ENCODE measurements at regions not wholly inside any gene's neighbourhood (a gene's known extent, or its start where the extent isn't known, plus 50 kb on each side); places are given as distances from the start of the nearest gene placed in this dataset.

- Histone ChIP-seq H2AFZ (ENCODE audit: low read length) (no peak overlapping the region), H3K4me2 (ENCODE audit: low read length) (no peak overlapping the region), H3F3A (ENCODE audit: low read length, unreplicated experiment) (no peaks in the 10 kb centered on the region), H3K36me3 (ENCODE audit: low read depth, low read length) (no peaks in the 10 kb centered on the region), H3K4me3 (ENCODE audit: low read length) (no peak overlapping the region), H3K79me2 (ENCODE audit: low read length) (no peaks in the 10 kb centered on the region), H3K27me3 (ENCODE audit: low read length) (no peaks in the 10 kb centered on the region), H3K4me1 (ENCODE audit: insufficient read depth, low read length) (no peaks in the 10 kb centered on the region), H3K9me3 (ENCODE audit: low read length) (no peaks in the 10 kb centered on the region), H3K9ac (ENCODE audit: low read length) (no peak overlapping the region), H4K20me1 (ENCODE audit: low read length) (no peaks in the 10 kb centered on the region), H3K9me2 (replicated peaks; ENCODE audit: low read length) (no peaks in the 10 kb centered on the region), H3K27ac (ENCODE audit: low read length) (no peak overlapping the region)
- ChIA-PET POLR2A (ENCODE audit: unreplicated experiment) (no interaction called here), CTCF (no interaction called here)
- intact Hi-C loops (cut with micrococcal nuclease): no loop called here
- BruUV-seq (replicated peaks): no TSS peak
- ATAC-seq (no peak), DNase-seq (no peak)
- TF ChIP-seq EZH2phosphoT487 (IDR thresholded peaks at IDR 0.05; ENCODE audit: borderline replicate concordance, low read length): no peak
- no peak for TF ChIP-seq CTCF (conservative IDR thresholded peaks at IDR 0.05; ENCODE audit: low read depth, low read length)
- no peak for TF ChIP-seq EZH2 (IDR thresholded peaks at IDR 0.05; ENCODE audit: low read length, unreplicated experiment)
Measured at GRCh38 chr13:48849515-48849914, 126.2 kb upstream of the FNDC3A start.

GRCh38 chr13:48851707-48852106 is 124.0 kb upstream of the FNDC3A start:
- ChIA-PET CTCF (no interaction called here), POLR2A (ENCODE audit: unreplicated experiment) (no interaction called here)
- TF ChIP-seq CTCF (conservative IDR thresholded peaks at IDR 0.05; ENCODE audit: low read depth, low read length): no peak
- no peak for TF ChIP-seq EZH2 (IDR thresholded peaks at IDR 0.05; ENCODE audit: low read length, unreplicated experiment)
- TF ChIP-seq EZH2phosphoT487 (IDR thresholded peaks at IDR 0.05; ENCODE audit: borderline replicate concordance, low read length): no peak
- no peaks in the 10 kb centered on the region for H3K27me3 ChIP-seq (ENCODE audit: low read length)
- intact Hi-C loops (cut with micrococcal nuclease): no loop called here
- no peaks in the 10 kb centered on the region for H3K4me1 ChIP-seq (ENCODE audit: insufficient read depth, low read length)
- H3K27ac ChIP-seq (ENCODE audit: low read length): no peak overlapping the region
- H3K9me3 ChIP-seq (ENCODE audit: low read length): no peaks in the 10 kb centered on the region
- no peak overlapping the region for H2AFZ ChIP-seq (ENCODE audit: low read length)
- no peaks in the 10 kb centered on the region for H3K79me2 ChIP-seq (ENCODE audit: low read length)
- no peak overlapping the region for H3K4me3 ChIP-seq (ENCODE audit: low read length)
- no peak overlapping the region for H3K4me2 ChIP-seq (ENCODE audit: low read length)
- DNase-seq: no peak
- H3K9me2 ChIP-seq (replicated peaks; ENCODE audit: low read length): no peaks in the 10 kb centered on the region
- no TSS peak for BruUV-seq (replicated peaks)
- ATAC-seq: no peak
- H3F3A ChIP-seq (ENCODE audit: low read length, unreplicated experiment): no peaks in the 10 kb centered on the region
- no peaks in the 10 kb centered on the region for H3K36me3 ChIP-seq (ENCODE audit: low read depth, low read length)
- no peak overlapping the region for H3K9ac ChIP-seq (ENCODE audit: low read length)
- H4K20me1 ChIP-seq (ENCODE audit: low read length): no peaks in the 10 kb centered on the region

DNA sequence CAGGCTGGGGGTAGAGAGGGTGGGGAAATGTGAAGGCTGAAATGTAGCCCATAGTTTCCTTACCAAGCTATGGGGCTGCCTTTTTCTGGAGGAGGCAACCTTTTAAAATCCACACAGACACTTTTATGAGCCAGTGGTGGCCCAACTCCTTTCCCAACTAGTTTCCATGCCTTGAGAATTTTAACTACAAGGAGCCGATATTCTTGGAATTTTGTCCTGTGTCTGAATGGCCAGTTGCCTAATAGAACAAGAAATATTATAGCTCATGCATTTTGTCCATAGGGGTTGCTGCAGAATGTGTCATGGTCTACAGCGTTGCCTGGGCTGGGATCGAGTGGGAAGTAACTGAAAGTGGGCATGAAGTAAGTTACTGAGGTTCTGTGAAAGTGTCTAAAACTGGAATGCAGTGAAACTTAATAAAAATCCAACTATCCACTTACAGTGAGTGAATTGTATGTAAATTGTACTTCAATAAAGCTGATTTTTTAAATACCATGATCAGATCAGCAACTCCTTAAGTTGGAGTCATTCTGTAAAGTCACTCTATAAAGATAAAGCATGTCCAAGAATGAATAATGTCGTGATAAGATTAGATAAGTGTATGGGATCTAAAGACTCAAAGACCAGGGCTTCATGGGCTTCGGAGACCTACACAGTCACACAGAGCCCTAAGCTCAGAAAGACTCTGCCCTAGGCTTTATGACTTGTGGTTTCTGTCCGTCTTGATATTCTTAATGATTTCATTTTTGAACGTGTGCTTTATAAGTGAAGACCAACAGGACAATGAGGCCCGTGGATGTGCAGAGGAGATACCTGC is 122.6 kb upstream of the FNDC3A start:
- BruUV-seq (replicated peaks): no TSS peak
- H3K9me3 ChIP-seq (ENCODE audit: low read length): no peaks in the 10 kb centered on the region
- H3K9ac ChIP-seq (ENCODE audit: low read length): no peak overlapping the region
- H3K79me2 ChIP-seq (ENCODE audit: low read length): no peaks in the 10 kb centered on the region
- DNase-seq (no peak), ATAC-seq (no peak)
- no peak overlapping the region for H3K4me3 ChIP-seq (ENCODE audit: low read length)
- H3K27ac ChIP-seq (ENCODE audit: low read length): no peak overlapping the region
- H3F3A ChIP-seq (ENCODE audit: low read length, unreplicated experiment): no peaks in the 10 kb centered on the region
- no peak overlapping the region for H2AFZ ChIP-seq (ENCODE audit: low read length)
- TF ChIP-seq EZH2 (IDR thresholded peaks at IDR 0.05; ENCODE audit: low read length, unreplicated experiment): no peak
- TF ChIP-seq CTCF (conservative IDR thresholded peaks at IDR 0.05; ENCODE audit: low read depth, low read length): no peak
- no peak for TF ChIP-seq EZH2phosphoT487 (IDR thresholded peaks at IDR 0.05; ENCODE audit: borderline replicate concordance, low read length)
- ChIA-PET POLR2A (ENCODE audit: unreplicated experiment) (no interaction called here), CTCF (no interaction called here)
- H3K4me2 ChIP-seq (ENCODE audit: low read length): no peak overlapping the region
- no peaks in the 10 kb centered on the region for H3K36me3 ChIP-seq (ENCODE audit: low read depth, low read length)
- H3K27me3 ChIP-seq (ENCODE audit: low read length): no peaks in the 10 kb centered on the region
- H3K9me2 ChIP-seq (replicated peaks; ENCODE audit: low read length): no peaks in the 10 kb centered on the region
- intact Hi-C loops (cut with micrococcal nuclease): no loop called here
- no peaks in the 10 kb centered on the region for H4K20me1 ChIP-seq (ENCODE audit: low read length)
- H3K4me1 ChIP-seq (ENCODE audit: insufficient read depth, low read length): no peaks in the 10 kb centered on the region
